Left kidney (tissue), 1 donor: ENCODE measurements at regions not wholly inside any gene's neighbourhood (a gene's known extent, or its start where the extent isn't known, plus 50 kb on each side); places are given as distances from the start of the nearest gene placed in this dataset.

Source experiments
- DNase-seq: peaks from one replicate; pipeline ENCODE4 v3.0.0-alpha.2; 2013

DNA sequence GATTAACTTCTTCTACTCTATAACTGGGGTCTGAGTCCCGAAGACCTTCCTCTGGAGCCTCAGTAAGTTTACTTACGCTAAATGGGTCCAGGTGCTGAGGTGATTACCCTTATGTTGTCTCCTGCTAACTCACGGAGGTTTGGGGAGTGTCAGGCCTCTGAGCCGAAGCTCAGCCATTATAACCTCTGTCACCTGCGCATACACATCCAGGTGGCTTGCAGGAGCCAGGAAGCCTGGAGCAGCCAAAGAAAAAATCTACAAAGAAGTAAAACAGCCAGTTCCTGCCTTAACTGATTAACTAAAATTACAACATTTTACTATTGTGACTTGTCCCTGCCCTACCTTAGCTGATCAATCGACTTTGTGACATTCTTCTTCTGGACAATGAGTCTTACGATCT lies 350.7 kb downstream of the GLRX3 start:
- DNase-seq, result no peak

- no peak for DNase-seq
Measured at GRCh38 chr10:130487566-130487965, 351.4 kb downstream of the GLRX3 start.

DNA sequence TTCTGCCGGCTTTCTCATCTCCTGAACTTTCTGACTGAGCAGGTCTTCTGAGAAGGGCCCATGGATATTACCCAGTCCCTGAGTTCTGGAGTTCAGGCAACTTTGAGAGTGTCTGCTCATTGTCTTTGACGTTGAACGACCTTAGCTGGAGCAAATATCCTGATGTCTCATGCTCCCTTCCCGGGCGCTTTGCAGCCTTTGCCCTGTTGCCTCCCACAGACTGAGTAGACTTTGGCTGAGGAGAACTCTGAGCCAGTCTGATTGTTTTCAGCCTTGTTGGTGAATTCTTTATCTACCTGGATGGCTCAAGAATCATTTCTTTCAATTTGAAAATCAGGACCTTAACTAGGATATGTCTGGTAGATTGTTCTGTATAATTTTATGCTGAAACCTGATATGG lies 353.7 kb downstream of the GLRX3 start:
- DNase-seq, result no peak

DNA sequence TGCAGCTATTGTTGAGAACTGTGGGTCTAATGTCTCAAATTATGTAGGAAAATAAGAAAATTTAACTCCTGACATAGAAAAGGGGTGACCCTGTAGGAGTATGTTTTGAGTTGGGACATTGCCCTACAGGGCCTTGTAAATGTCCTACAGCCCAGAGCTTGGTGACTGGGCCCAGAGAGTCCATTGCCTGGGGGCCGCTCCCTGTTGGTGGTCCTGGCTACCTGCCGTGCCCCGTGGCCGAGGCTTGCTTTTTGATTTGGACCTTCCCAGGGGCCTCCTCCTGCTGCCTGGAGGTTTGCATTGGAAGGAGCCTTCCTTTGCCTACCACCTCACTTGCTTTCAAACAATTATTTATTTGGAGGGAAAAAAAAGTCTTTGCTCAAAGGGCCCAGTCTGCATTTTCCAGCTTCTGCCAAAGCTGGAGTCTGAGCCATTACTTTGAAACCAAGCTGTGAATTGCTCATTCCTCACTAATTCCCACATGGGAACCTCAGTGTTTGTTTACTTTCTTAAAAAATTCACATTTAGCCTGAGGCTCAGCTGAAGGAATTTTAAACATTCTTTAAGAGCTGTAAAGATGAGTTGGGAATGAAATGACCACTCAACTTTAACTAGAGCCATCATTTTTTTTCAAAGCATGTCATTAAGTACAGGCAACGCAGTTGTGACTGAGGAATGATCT lies 355.0 kb downstream of the GLRX3 start:
- DNase-seq, result no peak

- DNase-seq, result no peak
Measured at GRCh38 chr10:130491693-130492050, 355.5 kb downstream of the GLRX3 start.

- no peak for DNase-seq
Measured at GRCh38 chr10:130492266-130492934, 356.2 kb downstream of the GLRX3 start.

- DNase-seq, result no peak
Measured at GRCh38 chr10:130493021-130493420, 356.8 kb downstream of the GLRX3 start.

DNA sequence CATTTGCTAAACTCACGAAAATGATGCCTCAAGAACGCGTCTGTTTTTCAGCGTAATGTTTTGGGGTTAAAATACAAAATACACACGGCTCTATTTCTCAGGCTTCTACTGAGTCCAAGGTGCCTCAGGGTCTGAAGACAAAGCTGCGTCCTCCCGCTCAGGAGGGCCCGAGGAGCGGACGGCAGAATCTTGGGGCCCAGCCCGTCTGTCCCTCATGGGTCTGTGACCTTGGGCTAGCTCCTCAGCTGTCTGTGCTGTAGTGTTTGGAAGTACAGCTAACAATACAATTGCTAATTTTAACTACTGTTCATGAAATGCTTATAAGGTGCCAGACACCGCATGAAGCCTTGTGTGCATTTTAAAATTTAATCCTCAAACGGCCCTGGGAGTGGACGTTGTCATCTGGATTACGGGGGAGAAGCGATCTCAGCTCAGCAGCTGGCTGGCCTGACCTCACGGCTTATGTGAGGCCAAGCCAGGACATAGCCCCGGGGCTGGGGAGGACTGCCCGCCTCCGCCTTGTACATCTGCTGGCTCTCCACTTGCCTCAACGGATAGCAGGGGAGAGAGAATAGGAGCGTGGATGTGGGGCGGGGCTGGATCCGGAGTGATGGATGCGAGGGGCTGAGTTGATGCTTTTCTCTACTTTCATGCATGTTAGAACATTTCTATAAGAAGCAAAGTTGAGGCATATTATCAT lies 357.4 kb downstream of the GLRX3 start:
- DNase-seq, result no peak

DNA sequence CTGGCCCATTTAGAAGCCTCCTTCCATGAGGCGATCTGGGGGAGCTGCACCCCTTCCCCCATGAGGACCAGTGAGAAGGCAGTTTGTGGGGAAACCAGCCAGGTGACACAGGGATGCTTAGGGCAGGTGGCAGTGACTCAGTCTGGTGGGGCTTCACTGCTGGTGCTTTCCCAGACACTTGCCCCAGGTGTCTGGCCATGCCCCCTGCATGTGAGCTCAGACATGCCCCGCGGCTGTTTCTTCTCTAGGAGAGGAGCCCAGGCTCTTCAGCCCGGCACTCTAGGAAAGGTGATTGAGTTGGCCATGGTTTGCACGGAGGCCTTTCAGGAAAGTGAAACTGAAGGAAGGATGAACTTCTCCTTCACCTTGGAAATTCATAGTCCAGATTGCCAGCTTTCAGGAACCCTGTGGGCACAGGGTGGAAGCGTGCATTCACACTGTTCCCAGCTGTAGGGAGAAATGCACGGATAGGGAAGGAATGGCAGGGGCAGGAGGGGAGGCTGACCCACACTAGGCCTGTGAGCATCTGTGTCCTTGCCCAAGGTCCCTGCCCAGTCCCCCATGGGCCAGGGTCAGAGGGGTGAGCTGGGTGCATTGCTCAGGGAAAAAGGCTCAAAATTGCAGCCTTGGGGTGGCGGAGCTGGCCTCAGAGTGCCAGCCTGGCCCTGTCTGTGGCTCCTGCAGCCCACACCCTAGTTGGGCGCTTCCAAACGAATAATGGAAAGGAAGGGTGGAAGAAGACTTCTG lies 359.1 kb downstream of the GLRX3 start:
- DNase-seq, result no peak

DNA sequence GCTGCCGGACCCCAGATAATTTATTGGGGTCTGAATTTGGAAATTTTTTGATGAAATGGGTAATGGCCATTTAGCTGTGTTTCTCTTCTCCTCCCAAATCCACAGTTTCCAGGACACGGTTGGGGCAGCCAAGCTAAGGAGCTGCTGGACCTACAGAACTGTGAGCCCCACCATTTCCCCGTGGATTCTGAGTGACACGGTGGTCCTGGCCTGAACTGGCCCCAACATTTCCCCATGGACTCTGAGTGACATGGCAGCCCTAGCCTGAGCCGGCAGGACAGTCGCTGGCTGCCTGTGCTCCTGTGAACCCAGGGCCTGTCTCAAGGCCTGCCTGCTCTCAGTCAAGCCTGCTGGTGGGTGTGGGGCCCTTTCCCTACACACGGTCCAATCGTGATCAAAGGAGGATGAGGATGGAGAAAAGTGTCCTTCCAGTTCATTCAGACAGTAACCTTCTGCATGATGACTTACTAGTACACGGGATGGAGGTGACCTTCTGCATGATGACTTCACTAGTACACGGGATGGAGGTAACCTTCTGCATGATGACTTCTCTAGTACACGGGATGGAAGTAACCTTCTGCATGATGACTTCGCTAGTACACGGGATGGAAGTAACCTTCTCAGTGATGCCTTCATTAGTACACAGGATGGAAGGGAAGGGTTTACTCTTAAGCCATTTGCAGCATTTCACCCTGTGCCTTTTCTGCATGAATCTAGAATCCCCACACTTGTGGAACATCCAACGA lies 359.9 kb downstream of the GLRX3 start:
- no peak for DNase-seq

- no peak for DNase-seq
Measured at GRCh38 chr10:130497056-130498010, 361.1 kb downstream of the GLRX3 start.

DNA sequence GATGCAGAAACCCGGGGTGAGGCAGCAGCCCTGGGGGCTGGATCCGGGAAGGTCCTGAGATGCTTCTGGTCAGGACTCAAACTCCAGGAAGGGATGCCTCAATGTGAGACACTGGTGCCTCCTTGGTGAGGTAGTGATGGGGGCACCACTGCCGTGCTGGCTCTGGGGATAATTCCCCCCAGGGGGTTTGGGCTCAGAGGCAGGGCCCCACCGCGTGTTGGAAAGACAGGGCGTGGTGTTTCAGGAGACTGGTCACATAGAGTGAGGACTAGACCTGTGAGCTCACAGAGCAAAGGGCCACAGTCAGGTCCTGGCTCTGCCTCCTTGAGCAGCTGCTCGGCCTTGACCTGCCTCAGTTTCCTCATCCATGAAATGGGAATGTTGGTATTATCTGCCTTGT lies 361.9 kb downstream of the GLRX3 start:
- DNase-seq, result no peak

GRCh38 chr10:130498934-130499333 lies 362.7 kb downstream of the GLRX3 start:
- DNase-seq, result no peak

GRCh38 chr10:130499541-130499940 lies 363.4 kb downstream of the GLRX3 start:
- no peak for DNase-seq

- no peak for DNase-seq
Measured at GRCh38 chr10:130500261-130501000, 364.2 kb downstream of the GLRX3 start.

DNA sequence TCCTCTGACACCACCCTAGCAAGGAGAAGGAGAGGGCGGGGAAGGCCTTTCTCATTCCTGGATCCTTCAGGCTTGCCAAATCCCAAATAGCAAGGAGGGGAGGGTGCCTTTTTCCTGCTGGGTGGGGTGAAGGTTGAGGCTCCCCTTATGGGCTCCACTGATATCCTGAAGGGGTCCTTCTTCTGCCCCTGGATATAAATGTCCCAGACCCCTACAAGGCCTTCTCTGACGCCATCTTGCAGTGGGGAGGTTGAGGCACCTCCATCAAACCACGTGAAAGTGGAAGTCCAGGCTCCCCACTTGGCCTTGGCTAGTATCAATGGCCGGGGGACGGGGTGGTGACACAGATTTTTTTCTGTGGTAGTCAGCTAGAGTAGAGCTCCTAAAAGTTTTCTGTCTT lies 371.3 kb downstream of the GLRX3 start:
- DNase-seq, result no peak

- no peak for DNase-seq
Measured at GRCh38 chr10:130509881-130510689, 373.9 kb downstream of the GLRX3 start.

DNA sequence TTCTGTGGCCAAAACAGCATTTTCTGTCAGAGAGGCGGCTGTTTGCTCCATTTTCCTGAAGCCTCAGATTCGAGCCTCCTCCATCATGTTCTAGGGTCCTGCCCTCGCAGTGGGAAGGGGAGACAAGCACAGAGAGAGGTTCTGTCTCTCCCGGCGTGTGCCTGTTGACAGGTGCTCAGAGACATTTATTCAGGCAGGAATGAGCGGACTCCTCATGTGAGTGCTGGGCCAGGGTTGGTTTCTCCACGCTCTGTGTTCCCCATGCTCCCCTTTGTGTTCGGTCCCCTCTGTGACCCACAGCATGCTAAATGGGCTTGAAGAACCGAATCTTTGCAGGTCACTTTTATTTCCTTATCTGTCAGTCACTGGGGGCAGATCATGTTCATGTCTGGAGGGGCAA lies 374.6 kb downstream of the GLRX3 start:
- DNase-seq, result no peak

DNA sequence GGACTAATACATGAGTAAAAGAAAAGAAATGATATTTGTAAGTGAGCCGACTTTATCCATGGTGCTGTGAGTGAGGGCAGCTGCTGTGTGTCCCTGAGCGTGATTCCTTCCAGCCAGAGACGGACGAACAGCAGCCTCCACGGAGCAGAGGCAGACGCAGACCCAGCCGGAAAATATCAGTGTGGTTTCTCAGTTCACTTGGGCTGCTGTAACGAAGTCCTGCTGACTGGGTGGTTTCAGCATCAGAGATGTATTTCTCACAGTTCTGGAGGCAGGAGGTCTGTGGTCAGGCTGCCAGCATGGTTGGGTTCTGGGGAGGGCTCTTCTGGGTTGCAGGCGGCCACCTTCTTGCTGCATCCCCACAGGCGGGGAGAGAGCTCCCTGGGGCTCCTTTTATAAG lies 375.6 kb downstream of the GLRX3 start:
- no peak for DNase-seq
